CD4-positive, alpha-beta T cell treated with Interferon gamma for 1 hour (primary cell): ENCODE measurements at regions not wholly inside any gene's neighbourhood (a gene's known extent, or its start where the extent isn't known, plus 50 kb on each side); places are given as distances from the start of the nearest gene placed in this dataset.

Experiments used
- DNase-seq: peaks from one replicate; pipeline ENCODE4 v3.0.0-alpha.2; 2020

GRCh38 chr10:10872764-10873163 lies 144.9 kb upstream of the CELF2 start:
- DNase-seq, result no peak

- no peak for DNase-seq
Measured at GRCh38 chr10:10873289-10873688, 144.4 kb upstream of the CELF2 start.

- DNase-seq, result no peak
Measured at GRCh38 chr10:10873915-10874314, 143.8 kb upstream of the CELF2 start.

GRCh38 chr10:10878963-10879362 lies 138.7 kb upstream of the CELF2 start:
- DNase-seq, result no peak

GRCh38 chr10:10881117-10881813 lies 136.4 kb upstream of the CELF2 start:
- DNase-seq, result no peak

GRCh38 chr10:10883737-10884136 lies 133.9 kb upstream of the CELF2 start:
- no peak for DNase-seq

- no peak for DNase-seq
Measured at GRCh38 chr10:10886861-10887531, 130.7 kb upstream of the CELF2 start.

GRCh38 chr10:10891124-10892082 lies 126.3 kb upstream of the CELF2 start:
- no peak for DNase-seq

GRCh38 chr10:10892290-10892875 lies 125.3 kb upstream of the CELF2 start:
- DNase-seq, result no peak

- DNase-seq, result no peak
Measured at GRCh38 chr10:10897400-10897799, 120.3 kb upstream of the CELF2 start.

GRCh38 chr10:10901906-10902305 lies 115.8 kb upstream of the CELF2 start:
- no peak for DNase-seq

GRCh38 chr10:10902951-10903350 lies 114.7 kb upstream of the CELF2 start:
- DNase-seq, result no peak

- no peak for DNase-seq
Measured at GRCh38 chr10:10903620-10904019, 114.1 kb upstream of the CELF2 start.

- DNase-seq, result no peak
Measured at GRCh38 chr10:10910634-10911033, 107.0 kb upstream of the CELF2 start.

- no peak for DNase-seq
Measured at GRCh38 chr10:10911035-10911434, 106.6 kb upstream of the CELF2 start.

- DNase-seq, result no peak
Measured at GRCh38 chr10:10911471-10911921, 106.2 kb upstream of the CELF2 start.

GRCh38 chr10:10914144-10914543 lies 103.5 kb upstream of the CELF2 start:
- no peak for DNase-seq

- no peak for DNase-seq
Measured at GRCh38 chr10:10915215-10915614, 102.5 kb upstream of the CELF2 start.

- DNase-seq, result no peak
Measured at GRCh38 chr10:10917031-10917430, 100.6 kb upstream of the CELF2 start.

- DNase-seq, result no peak
Measured at GRCh38 chr10:10919976-10920375, 97.7 kb upstream of the CELF2 start.

GRCh38 chr10:10921826-10922461 lies 95.7 kb upstream of the CELF2 start:
- no peak for DNase-seq

- DNase-seq, result no peak
Measured at GRCh38 chr10:10923029-10923651, 94.5 kb upstream of the CELF2 start.
